Fibroblast of villous mesenchyme (primary cell): ENCODE measurements at regions not wholly inside any gene's neighbourhood (a gene's known extent, or its start where the extent isn't known, plus 50 kb on each side); places are given as distances from the start of the nearest gene placed in this dataset.

Source experiments
- DNase-seq: peaks from one replicate; pipeline ENCODE4 v3.0.0-alpha.2; 2010; ENCODE audit warnings: low read depth
- H3K4me3 ChIP-seq: 2 replicates; pipeline ENCODE4 v1.5.1; 2011; ENCODE audit warnings: low read depth, mild to moderate bottlenecking, low read length
- CTCF ChIP-seq: IDR thresholded peaks from 2 replicates; pipeline ENCODE4 v1.5.1; 2012; ENCODE audit warnings: low read depth, mild to moderate bottlenecking, low read length; ENCODE audit not compliant: insufficient read depth

- peak; percentile 55 for DNase-seq
- no peak for TF ChIP-seq CTCF
- no peak overlapping the region for H3K4me3 ChIP-seq
Measured at GRCh38 chr7:47653550-47654411, 71.9 kb upstream of the TNS3 start.

GRCh38 chr7:47652591-47652990 lies 70.7 kb upstream of the TNS3 start:
- no peak for TF ChIP-seq CTCF
- no peak overlapping the region for H3K4me3 ChIP-seq
- DNase-seq = peak; percentile 43

GRCh38 chr7:47651355-47652317 lies 69.7 kb upstream of the TNS3 start:
- no peak for TF ChIP-seq CTCF
- peak; percentile 100 for DNase-seq
- no peak overlapping the region for H3K4me3 ChIP-seq

GRCh38 chr7:47649919-47650318 lies 68.0 kb upstream of the TNS3 start:
- DNase-seq = no peak
- no peak overlapping the region for H3K4me3 ChIP-seq
- no peak for TF ChIP-seq CTCF

- peak; percentile 96 for DNase-seq
- TF ChIP-seq CTCF = no peak
- H3K4me3 ChIP-seq = no peak overlapping the region
Measured at GRCh38 chr7:47648275-47648925, 66.5 kb upstream of the TNS3 start.

GRCh38 chr7:47647918-47648250 lies 66.0 kb upstream of the TNS3 start:
- H3K4me3 ChIP-seq = no peak overlapping the region
- TF ChIP-seq CTCF = no peak
- DNase-seq = no peak
